GM12878 (cell line): ENCODE measurements at regions not wholly inside any gene's neighbourhood (a gene's known extent, or its start where the extent isn't known, plus 50 kb on each side); places are given as distances from the start of the nearest gene placed in this dataset.

Experiments
- ATAC-seq: fragments of 200-7000 bp; cut with Tn5 transposase; 3 replicates; pipeline ENCODE4 v1.9.1; 2020; ENCODE audit warnings: mild to moderate bottlenecking, moderate library complexity
- BruUV-seq: library from RNA; stranded (reverse); fragments of 400-500 nt; replicated peaks from 2 replicates; lab custom pipeline; 2021; lab: Mats Ljungman, UMichigan
- CTCF ChIA-PET: fragments of 300-600 bp; sonication (Branson Sonifier 250); formaldehyde crosslinking; extraction: SDS; loops from one replicate; lab custom pipeline; 2021; ENCODE audit warnings: inconsistent platforms; lab: Yijun Ruan, JAX
- POLR2A ChIA-PET: fragments of 350-600 bp; formaldehyde crosslinking; extraction: SDS; loops from one replicate; lab custom pipeline; 2021; ENCODE audit warnings: inconsistent platforms; lab: Charles Lee
- RAD21 ChIA-PET: fragments of 300-600 bp; sonication (Branson Sonifier 250); formaldehyde crosslinking; loops from one replicate; lab custom pipeline; 2023; ENCODE audit warnings: antibody characterized with exemption; ENCODE audit not compliant: unreplicated experiment; lab: Charles Lee
- SMC1A ChIA-PET: fragments of 300-600 bp; sonication (Branson Sonifier 250); formaldehyde crosslinking; loops from one replicate; lab custom pipeline; 2023; ENCODE audit not compliant: unreplicated experiment, uncharacterized antibody; lab: Charles Lee
- DNase-seq: peaks from one replicate; pipeline ENCODE4 v3.0.0-alpha.2; 2011; ENCODE audit warnings: low read depth, low spot score
- FAIRE-seq: peaks from 3 replicates; lab custom pipeline; 2011; peaks lifted over from hg19 to GRCh38; lab: Jason Lieb, UNC
- H2AFZ ChIP-seq: 2 replicates; pipeline ENCODE4 v1.6.0; 2011; ENCODE audit warnings: low read depth, low read length, control low read depth; ENCODE audit not compliant: control insufficient read depth
- H3K27ac ChIP-seq: 2 replicates; pipeline ENCODE4 v1.5.1; 2011; ENCODE audit warnings: control low read depth; ENCODE audit not compliant: control insufficient read depth, insufficient read depth
- H3K27me3 ChIP-seq, 2 experiments: replicated peaks in 1 of 2; 2 replicates each; pipeline versions ENCODE4 v1.6.0 to v1.6.1; 2011; ENCODE audit warnings: low read length in 1 of 2; ENCODE audit not compliant: control insufficient read depth in 2 of 2, insufficient read depth in 2 of 2
- H3K36me3 ChIP-seq, 2 experiments: 2 replicates each; pipeline ENCODE4 v1.5.1; 2011; ENCODE audit warnings: low read length in 1 of 2; ENCODE audit not compliant: control insufficient read depth in 2 of 2, insufficient read depth in 2 of 2
- H3K4me1 ChIP-seq: 2 replicates; pipeline ENCODE4 v1.6.1; 2011; ENCODE audit warnings: mild to moderate bottlenecking, low read length, moderate library complexity, mixed read lengths; ENCODE audit not compliant: control insufficient read depth, insufficient read depth
- H3K4me2 ChIP-seq: 2 replicates; pipeline ENCODE4 v1.6.0; 2011; ENCODE audit warnings: control low read depth; ENCODE audit not compliant: control insufficient read depth, insufficient read depth
- H3K4me3 ChIP-seq: fragments of 200-600 bp; sonication (generic); 2 replicates; pipeline ENCODE4 v1.5.1; 2016
- H3K79me2 ChIP-seq: 2 replicates; pipeline ENCODE4 v1.6.0; 2011; ENCODE audit warnings: low read length; ENCODE audit not compliant: control insufficient read depth, insufficient read depth
- H3K9ac ChIP-seq: 2 replicates; pipeline ENCODE4 v1.8.0; 2011; ENCODE audit warnings: low read length, control low read depth, mixed read lengths; ENCODE audit not compliant: control insufficient read depth, insufficient read depth
- H3K9me3 ChIP-seq: replicated peaks from 3 replicates; pipeline ENCODE4 v1.5.1; 2011; ENCODE audit warnings: mild to moderate bottlenecking, low read length; ENCODE audit not compliant: control insufficient read depth, insufficient read depth
- H4K20me1 ChIP-seq: 2 replicates; pipeline ENCODE4 v1.6.0; 2011; ENCODE audit not compliant: control insufficient read depth, insufficient read depth
- BRCA1 ChIP-seq: IDR thresholded peaks from 2 replicates; pipeline ENCODE4 v1.6.1; 2011; ENCODE audit warnings: low read depth, low read length, improper control_type of control experiment
- MYC ChIP-seq: IDR thresholded peaks from 2 replicates; pipeline ENCODE4 v1.6.1; 2011; ENCODE audit warnings: mild to moderate bottlenecking, low read length, moderate library complexity, inconsistent platforms; ENCODE audit not compliant: insufficient read depth, insufficient replicate concordance, insufficient read length, severe bottlenecking
- SUZ12 ChIP-seq: fragments of 200-600 bp; sonication (generic); IDR thresholded peaks from one replicate; pipeline ENCODE4 v1.6.1; 2018; ENCODE audit warnings: antibody characterized with exemption, mild to moderate bottlenecking; ENCODE audit not compliant: unreplicated experiment
- ZNF384 ChIP-seq: IDR thresholded peaks from 2 replicates; pipeline ENCODE4 v1.6.1; 2012; ENCODE audit warnings: low read depth, mild to moderate bottlenecking, low read length, improper control_type of control experiment, borderline replicate concordance
- WGBS: methylation state at CpG from one replicate; pipeline ENCODE4 v1.1.6; 2016; ENCODE audit warnings: low lambda C conversion rate; ENCODE audit not compliant: insufficient replicate concordance, insufficient coverage; ENCODE audit errors: missing lambda C conversion rate; 5-methylcytosine and 5-hydroxymethylcytosine counted together
- in situ Hi-C: fragments of 300-500 bp; cut with MboI; formaldehyde crosslinking; loops from 9 replicates; pipeline ENCODE4 v1.14.3; 2018; ENCODE audit warnings: mixed read lengths
- intact Hi-C: fragments of 100-400 bp; cut with micrococcal nuclease; formaldehyde crosslinking; loops from one replicate; pipeline ENCODE4 v1.14.2; 2022; ENCODE audit not compliant: unreplicated experiment
- TF ChIP-seq, protein P1 (sequence below): IDR thresholded peaks from 2 replicates; pipeline ENCODE4 v1.6.1; 2012; ENCODE audit warnings: mild to moderate bottlenecking, low read depth, low read length
- TF ChIP-seq, protein P2 (sequence below): fragments of 450-650 bp; IDR thresholded peaks from 2 replicates; pipeline ENCODE4 v1.6.1; 2016; ENCODE audit warnings: mild to moderate bottlenecking
- TF ChIP-seq, protein P3 (sequence below): fragments of 450-650 bp; IDR thresholded peaks from 2 replicates; pipeline ENCODE4 v1.6.1; 2017; ENCODE audit warnings: borderline replicate concordance

DNA sequence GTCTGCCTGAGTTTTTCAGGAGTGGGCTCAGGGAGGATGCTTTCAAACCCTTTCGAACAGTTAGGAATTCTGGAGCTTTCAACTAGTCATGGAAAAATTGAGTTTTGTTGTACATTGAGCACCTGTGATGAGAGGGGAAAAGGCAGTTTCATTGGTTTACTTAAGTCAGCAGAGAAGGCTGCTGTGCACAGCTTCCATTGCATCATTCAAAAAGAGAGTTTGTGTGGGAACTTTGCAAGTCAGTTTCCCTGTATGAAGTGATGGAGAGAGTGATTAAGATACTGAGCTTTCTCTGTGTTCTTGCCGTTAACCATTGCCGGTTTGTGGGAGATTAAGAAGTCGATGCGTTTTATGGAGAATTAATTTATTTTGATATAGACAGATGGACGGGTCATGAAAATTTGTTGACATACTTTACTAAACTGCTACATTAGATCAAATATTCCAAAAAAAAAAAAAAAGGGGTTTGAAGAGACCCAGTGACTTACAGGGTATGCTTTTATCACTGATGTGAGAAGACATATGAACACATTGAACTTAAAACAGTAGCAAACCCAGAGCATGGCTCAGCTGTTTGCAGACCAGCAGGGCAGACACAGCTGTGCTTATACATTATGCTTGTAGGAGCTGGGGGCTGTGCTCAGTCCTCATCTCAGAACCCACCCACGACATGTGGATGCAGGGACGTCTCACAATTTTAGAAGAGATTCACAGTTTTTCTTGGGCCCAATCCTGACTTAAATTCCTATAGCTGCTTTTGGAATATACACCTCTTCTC lies 234.1 kb downstream of the SOX4 start:
- 56% methylated on average over 8 of the region's 8 CpGs for whole genome bisulfite sequencing
- in situ Hi-C loops = no loop called here
- Histone ChIP-seq H3K27ac (no peak overlapping the region), H3K79me2 (no peaks in the 10 kb centered on the region), H3K27me3 (no peaks in the 10 kb centered on the region)
- TF ChIP-seq ZNF384 = no peak
- TF ChIP-seq, all 136 proteins: peak for 0
- no peak overlapping the region for H3K4me2 ChIP-seq
- ChIA-PET CTCF (interaction anchor here (0.7 kb wide), 1 partner anchor 9 kb away, joined by 3 read pairs; no protein-coding TSS in a partner anchor), POLR2A (no interaction called here), RAD21 (no interaction called here), SMC1A (no interaction called here)
- no peaks in the 10 kb centered on the region for H3K4me1 ChIP-seq
- FAIRE-seq = no peak
- H3K9ac ChIP-seq = no peak overlapping the region
- no peak overlapping the region for H2AFZ ChIP-seq
- H3K4me3 ChIP-seq = no peak overlapping the region
- no peaks in the 10 kb centered on the region for H4K20me1 ChIP-seq
- H3K9me3 ChIP-seq = no peaks in the 10 kb centered on the region
- intact Hi-C loops = no loop called here
- H3K36me3 ChIP-seq = no peaks in the 10 kb centered on the region
- no TSS peak for BruUV-seq
- ATAC-seq = no peak
- DNase-seq = no peak

DNA sequence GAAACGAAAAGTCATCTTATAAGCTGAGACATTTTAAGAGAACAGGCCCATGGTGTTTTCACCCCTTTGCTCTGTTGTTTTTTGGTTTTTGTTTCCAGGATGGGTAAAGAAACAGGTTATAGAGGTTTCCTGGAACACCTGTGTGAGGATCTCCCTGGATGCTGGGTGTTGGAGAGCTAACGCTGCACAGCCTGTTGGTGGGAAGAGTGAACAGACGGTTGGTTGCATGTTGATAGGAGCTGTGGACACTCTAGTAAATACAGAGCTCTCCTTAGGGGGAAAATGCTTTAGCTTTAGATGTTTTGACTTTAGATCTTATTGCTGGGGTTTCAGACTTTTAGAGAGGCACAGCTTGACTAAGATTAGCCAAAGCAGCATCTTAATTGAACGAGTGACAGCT lies 235.2 kb downstream of the SOX4 start:
- POLR2A ChIA-PET = no interaction called here
- ATAC-seq (no peak), DNase-seq (no peak), FAIRE-seq (no peak)
- H3K4me3 ChIP-seq = no peak overlapping the region
- no TSS peak for BruUV-seq
- no peak overlapping the region for H2AFZ ChIP-seq
- no peaks in the 10 kb centered on the region for H3K4me1 ChIP-seq
- no peak overlapping the region for H3K4me2 ChIP-seq
- SMC1A ChIA-PET = interaction anchor here (0.5 kb wide), 1 partner anchor 806 kb away, joined by 3 read pairs; no protein-coding TSS in a partner anchor
- no peak overlapping the region for H3K27ac ChIP-seq
- intact Hi-C loops = no loop called here
- CTCF ChIA-PET = interaction anchor here (1.2 kb wide), 1 partner anchor 16 kb away, joined by 6 read pairs; no protein-coding TSS in a partner anchor
- no peaks in the 10 kb centered on the region for H3K36me3 ChIP-seq
- H3K9ac ChIP-seq = no peak overlapping the region
- in situ Hi-C loops = no loop called here
- no peaks in the 10 kb centered on the region for H4K20me1 ChIP-seq
- WGBS = 31% methylated on average over 4 of the region's 4 CpGs
- no peaks in the 10 kb centered on the region for H3K9me3 ChIP-seq
- no peaks in the 10 kb centered on the region for H3K27me3 ChIP-seq
- H3K79me2 ChIP-seq = no peaks in the 10 kb centered on the region
- RAD21 ChIA-PET = no interaction called here
- TF ChIP-seq, protein P1, sequence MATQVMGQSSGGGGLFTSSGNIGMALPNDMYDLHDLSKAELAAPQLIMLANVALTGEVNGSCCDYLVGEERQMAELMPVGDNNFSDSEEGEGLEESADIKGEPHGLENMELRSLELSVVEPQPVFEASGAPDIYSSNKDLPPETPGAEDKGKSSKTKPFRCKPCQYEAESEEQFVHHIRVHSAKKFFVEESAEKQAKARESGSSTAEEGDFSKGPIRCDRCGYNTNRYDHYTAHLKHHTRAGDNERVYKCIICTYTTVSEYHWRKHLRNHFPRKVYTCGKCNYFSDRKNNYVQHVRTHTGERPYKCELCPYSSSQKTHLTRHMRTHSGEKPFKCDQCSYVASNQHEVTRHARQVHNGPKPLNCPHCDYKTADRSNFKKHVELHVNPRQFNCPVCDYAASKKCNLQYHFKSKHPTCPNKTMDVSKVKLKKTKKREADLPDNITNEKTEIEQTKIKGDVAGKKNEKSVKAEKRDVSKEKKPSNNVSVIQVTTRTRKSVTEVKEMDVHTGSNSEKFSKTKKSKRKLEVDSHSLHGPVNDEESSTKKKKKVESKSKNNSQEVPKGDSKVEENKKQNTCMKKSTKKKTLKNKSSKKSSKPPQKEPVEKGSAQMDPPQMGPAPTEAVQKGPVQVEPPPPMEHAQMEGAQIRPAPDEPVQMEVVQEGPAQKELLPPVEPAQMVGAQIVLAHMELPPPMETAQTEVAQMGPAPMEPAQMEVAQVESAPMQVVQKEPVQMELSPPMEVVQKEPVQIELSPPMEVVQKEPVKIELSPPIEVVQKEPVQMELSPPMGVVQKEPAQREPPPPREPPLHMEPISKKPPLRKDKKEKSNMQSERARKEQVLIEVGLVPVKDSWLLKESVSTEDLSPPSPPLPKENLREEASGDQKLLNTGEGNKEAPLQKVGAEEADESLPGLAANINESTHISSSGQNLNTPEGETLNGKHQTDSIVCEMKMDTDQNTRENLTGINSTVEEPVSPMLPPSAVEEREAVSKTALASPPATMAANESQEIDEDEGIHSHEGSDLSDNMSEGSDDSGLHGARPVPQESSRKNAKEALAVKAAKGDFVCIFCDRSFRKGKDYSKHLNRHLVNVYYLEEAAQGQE = no peak
- TF ChIP-seq, protein P2, sequence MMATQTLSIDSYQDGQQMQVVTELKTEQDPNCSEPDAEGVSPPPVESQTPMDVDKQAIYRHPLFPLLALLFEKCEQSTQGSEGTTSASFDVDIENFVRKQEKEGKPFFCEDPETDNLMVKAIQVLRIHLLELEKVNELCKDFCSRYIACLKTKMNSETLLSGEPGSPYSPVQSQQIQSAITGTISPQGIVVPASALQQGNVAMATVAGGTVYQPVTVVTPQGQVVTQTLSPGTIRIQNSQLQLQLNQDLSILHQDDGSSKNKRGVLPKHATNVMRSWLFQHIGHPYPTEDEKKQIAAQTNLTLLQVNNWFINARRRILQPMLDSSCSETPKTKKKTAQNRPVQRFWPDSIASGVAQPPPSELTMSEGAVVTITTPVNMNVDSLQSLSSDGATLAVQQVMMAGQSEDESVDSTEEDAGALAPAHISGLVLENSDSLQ = no peak
- TF ChIP-seq SUZ12 (no peak), BRCA1 (no peak), MYC (no peak)
- TF ChIP-seq, protein P3, sequence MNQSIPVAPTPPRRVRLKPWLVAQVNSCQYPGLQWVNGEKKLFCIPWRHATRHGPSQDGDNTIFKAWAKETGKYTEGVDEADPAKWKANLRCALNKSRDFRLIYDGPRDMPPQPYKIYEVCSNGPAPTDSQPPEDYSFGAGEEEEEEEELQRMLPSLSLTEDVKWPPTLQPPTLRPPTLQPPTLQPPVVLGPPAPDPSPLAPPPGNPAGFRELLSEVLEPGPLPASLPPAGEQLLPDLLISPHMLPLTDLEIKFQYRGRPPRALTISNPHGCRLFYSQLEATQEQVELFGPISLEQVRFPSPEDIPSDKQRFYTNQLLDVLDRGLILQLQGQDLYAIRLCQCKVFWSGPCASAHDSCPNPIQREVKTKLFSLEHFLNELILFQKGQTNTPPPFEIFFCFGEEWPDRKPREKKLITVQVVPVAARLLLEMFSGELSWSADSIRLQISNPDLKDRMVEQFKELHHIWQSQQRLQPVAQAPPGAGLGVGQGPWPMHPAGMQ = no peak
